ENCODE measurements at regions not wholly inside any gene's neighbourhood (a gene's known extent, or its start where the extent isn't known, plus 50 kb on each side); places are given as distances from the start of the nearest gene placed in this dataset.
"Not testable (repeated sequence)": the region's sequence is repeated elsewhere in the genome, so short reads cannot be mapped to it uniquely, and the experiment has no call there.

DNA sequence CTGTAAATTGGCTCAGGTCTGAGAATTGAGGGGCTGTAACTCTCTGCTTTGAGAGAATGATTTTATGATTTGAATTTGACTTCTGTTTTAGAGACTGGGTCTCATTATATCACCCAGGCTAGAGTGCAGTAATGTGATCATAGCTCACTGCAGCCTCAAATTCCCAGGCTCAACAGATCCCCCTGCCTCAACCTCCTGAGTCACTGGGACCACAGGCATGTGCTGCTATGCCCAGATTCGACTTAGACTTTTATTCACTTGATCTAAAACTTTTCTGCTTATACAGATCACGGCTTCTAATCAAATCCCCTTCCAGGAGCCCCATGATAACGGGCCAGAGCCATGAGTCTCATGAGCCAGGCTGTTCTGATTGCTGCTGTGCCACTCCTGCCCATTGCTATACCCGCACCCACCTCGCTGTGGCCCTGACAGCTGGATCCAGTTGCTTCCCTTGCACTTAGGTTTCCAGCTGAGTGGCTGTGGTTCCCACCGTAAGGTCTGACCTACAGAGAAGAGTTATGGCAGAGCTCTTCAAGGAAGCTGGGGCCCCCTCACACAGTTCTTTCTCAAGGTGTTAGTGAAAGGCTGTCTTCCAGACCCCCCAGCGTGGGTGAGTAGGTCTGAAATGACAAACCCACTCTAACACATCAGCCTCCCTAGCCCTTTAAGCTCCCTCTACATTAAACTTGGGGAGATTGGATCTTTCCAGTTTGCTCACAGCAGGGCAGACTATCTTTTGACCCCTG lies 251.2 kb upstream of the SGCG start:
- H3K4me3 Mint-ChIP-seq = no peak overlapping the region
- peaks cover 40% of the 10 kb centered on the region for H3K27me3 Mint-ChIP-seq
- DNase-seq = no peak
- no peaks in the 10 kb centered on the region for H3K9me3 Mint-ChIP-seq
- no peaks in the 10 kb centered on the region for H3K36me3 Mint-ChIP-seq (ENCODE audit: low read depth)
- H3K4me1 Mint-ChIP-seq (ENCODE audit: low read depth) = peaks cover 7% of the 10 kb centered on the region
- H3K27ac Mint-ChIP-seq = no peak overlapping the region

DNA sequence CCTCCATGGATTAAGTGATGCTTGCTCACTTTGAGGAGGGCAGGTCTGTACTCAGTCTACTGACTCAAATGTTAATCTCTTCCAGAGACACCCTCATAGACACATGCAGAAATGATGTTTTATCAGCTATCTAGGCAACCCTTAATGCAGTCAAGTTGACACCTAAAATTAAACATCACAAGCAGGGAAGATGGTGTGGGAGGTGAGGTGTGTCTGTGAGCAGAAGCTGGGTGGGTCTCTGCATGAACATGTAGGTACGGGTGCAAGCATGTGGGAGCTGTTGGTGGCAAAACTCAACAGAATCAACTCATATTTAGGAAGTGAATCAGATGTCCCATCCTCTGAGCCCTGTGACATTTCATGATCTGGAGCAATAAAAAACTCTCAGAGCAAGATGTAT lies 249.2 kb upstream of the SGCG start:
- Mint-ChIP-seq H3K36me3 (ENCODE audit: low read depth) (no peaks in the 10 kb centered on the region), H3K4me3 (no peak overlapping the region), H3K4me1 (ENCODE audit: low read depth) (peaks cover 2% of the 10 kb centered on the region), H3K27me3 (peaks cover 22% of the 10 kb centered on the region), H3K27ac (no peak overlapping the region), H3K9me3 (no peaks in the 10 kb centered on the region)
- no peak for DNase-seq

DNA sequence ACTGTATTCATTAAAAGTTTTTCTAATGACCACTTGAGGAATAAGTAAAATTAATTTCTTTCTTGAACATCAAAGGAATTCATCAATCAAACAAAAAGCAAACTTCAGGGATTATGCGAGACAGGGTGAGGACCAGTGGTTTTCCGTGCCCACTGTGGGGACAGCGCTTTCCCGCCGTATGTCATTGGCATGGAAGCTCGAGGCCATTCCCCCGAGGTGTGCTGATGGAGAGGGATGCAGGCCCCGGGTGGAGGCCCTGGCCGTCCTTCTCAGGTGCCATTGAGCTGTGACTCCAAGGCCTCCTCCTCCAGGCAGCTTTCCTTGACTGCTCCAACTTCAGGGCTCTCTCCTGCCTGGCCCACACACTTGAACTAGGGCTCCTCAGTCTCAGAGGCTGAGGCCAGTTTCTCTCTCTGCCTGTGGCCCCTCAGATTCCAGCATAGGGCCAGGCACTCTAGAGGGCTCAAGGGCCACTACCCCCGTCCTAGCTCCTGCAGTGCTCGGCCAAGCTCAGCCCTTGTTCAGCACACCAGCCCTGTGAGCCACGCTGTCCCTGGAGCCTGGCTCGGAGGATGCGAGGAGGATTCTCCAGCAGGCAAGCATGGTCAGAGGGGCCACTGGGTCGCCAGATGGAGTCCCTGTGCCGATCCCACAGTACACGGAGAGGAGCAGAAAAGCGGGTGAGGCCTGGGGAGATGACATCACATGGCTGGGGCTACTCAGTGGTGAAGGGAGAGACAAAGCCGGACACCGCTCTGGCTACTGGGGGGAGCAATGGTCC lies 248.0 kb upstream of the SGCG start:
- H3K4me3 Mint-ChIP-seq; DNase-seq; H3K9me3 Mint-ChIP-seq; H3K27ac Mint-ChIP-seq; H3K36me3 Mint-ChIP-seq (ENCODE audit: low read depth); H3K4me1 Mint-ChIP-seq (ENCODE audit: low read depth): not testable (repeated sequence)
- peaks cover 14% of the 10 kb centered on the region for H3K27me3 Mint-ChIP-seq

DNA sequence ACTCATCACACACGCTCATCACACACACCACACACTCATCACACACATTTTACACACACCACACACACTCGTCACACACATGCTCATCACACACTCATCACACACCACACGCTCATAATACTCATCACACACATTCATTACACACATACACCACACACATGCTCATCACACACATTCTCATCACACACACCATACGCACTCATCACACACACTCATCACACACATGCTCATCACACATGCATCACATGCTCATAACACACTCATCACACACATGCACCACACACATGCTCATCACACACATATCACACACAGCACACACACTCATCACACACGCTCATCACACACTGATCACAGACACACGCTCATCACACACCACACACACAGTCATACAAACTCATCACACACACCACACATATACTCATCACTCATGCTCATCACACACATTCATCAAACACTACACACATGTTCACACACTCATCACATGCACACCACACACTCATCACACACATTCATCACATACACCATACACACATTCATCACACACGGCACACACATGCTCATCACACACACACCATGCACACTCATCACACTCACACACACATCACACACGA lies 247.1 kb upstream of the SGCG start:
- Mint-ChIP-seq H3K9me3 (no peaks in the 10 kb centered on the region), H3K27ac (no peak overlapping the region), H3K4me3 (no peak overlapping the region), H3K27me3 (peaks cover 7% of the 10 kb centered on the region), H3K36me3 (ENCODE audit: low read depth) (no peaks in the 10 kb centered on the region), H3K4me1 (ENCODE audit: low read depth) (no peaks in the 10 kb centered on the region)
- no peak for DNase-seq

DNA sequence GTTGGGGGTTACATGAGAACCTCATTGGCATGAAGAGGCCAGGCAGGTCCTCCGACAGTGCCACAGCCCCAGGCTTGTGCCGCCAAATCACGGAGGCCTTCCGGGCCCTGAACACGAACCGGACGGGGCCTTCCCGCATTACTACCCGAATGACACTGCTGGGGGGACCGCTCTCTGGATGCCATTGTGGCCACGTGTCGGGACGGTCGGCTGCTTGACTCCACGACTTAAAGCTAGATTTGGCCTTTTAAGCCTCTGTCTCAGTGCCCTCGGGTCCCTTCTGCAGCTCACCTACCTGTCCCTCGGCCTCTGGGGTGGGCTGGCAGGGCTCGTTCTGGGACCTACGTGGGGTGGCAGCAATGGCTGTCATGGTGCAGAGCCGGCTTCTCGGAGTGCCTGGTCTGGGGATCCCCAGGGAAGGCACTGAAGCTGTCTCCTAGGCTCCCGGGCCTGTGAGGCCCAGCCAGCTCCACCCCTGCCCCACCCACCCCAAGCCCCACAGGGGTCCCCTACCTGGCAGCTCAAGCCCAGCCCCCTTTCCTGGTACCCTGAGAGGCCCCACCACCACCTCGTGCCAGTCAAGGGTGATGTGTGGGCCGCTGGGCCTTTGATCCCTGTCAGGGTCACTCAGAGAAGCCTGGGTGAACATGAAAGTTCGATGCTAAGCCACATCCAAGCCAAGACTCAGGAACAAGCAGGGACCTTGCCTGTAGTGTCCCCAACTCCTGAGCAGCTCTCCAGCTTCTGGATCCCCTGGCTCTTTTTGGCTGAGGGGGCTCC lies 245.8 kb upstream of the SGCG start:
- Mint-ChIP-seq H3K27me3 (peaks cover 3% of the 10 kb centered on the region), H3K9me3 (no peaks in the 10 kb centered on the region), H3K27ac (no peak overlapping the region), H3K4me3 (no peak overlapping the region), H3K36me3 (ENCODE audit: low read depth) (no peaks in the 10 kb centered on the region), H3K4me1 (ENCODE audit: low read depth) (no peaks in the 10 kb centered on the region)
- DNase-seq = no peak

DNA sequence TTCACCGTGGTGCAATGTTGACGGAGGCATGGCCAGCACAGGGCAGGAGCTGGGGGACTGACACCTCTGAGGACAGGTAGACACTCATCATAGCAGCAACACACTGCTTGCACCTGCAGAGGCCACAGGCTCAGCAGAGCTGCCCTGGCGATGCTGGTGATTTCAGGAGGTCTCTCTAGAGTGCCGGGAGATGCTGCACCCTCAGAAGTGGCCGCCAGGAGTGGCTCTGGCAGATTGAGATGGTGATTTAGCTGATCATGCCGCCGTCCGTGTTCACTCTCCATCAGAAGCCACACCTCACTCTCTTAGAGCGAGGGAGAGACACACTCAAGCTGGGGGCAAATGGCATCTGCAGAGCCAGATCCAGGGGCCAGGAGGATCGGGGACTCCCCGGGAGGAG lies 244.6 kb upstream of the SGCG start:
- Mint-ChIP-seq H3K9me3 (no peaks in the 10 kb centered on the region), H3K27me3 (peaks cover 3% of the 10 kb centered on the region), H3K36me3 (ENCODE audit: low read depth) (no peaks in the 10 kb centered on the region)

DNA sequence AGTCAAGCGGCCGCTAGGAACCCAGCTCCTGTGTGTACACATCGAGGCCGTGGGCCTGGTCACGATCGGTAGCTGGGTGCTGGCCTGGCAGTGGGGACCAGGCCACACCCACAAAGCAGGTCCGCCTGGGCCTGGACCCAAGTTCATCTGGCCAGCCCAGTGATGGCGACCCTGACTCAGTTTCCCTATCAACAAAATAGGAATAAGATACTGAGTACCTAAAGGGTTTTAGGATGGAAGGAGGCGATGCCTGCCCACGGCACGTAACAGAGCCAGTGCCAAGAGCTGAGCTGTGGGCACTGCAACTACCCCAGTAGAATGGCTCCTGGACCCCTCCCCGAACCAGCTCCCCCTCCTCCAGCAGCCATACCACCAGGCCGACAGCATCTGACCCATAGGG lies 243.5 kb upstream of the SGCG start:
- Mint-ChIP-seq H3K36me3 (ENCODE audit: low read depth) (no peaks in the 10 kb centered on the region), H3K4me3 (no peak overlapping the region)

More for the DNA sequence above, 244.6 kb upstream of the SGCG start:
- no peak overlapping the region for H3K27ac Mint-ChIP-seq
- no peak overlapping the region for H3K4me3 Mint-ChIP-seq
- H3K4me1 Mint-ChIP-seq (ENCODE audit: low read depth) = no peaks in the 10 kb centered on the region
- no peak for DNase-seq

DNA sequence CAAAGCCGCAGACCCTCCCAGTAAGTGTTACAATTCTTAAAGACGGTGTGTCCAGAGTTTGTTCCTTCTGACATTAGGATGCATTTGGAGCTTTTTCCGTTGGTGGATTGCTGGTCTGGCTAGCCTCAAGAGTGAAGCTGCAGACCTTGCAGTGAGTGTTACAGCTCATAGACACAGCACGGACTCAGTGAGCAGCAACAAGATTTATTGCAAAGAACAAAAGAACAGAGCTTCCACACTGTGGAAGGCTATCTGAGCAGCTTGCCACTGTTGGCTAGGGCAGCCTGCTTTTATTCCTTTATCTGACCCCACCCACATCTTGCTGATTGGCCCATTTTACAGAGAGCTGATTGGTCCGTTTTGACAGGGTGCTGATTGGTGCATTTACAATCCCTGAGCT lies 242.8 kb upstream of the SGCG start:
- Mint-ChIP-seq H3K27me3 (no peaks in the 10 kb centered on the region), H3K4me3 (no peak overlapping the region), H3K27ac (no peak overlapping the region), H3K36me3 (ENCODE audit: low read depth) (no peaks in the 10 kb centered on the region), H3K4me1 (ENCODE audit: low read depth) (no peaks in the 10 kb centered on the region), H3K9me3 (no peaks in the 10 kb centered on the region)
- no peak for DNase-seq

More for the DNA sequence above, 243.5 kb upstream of the SGCG start:
- no peaks in the 10 kb centered on the region for H3K9me3 Mint-ChIP-seq
- H3K27me3 Mint-ChIP-seq = no peaks in the 10 kb centered on the region
- no peak overlapping the region for H3K27ac Mint-ChIP-seq
- H3K4me1 Mint-ChIP-seq (ENCODE audit: low read depth) = no peaks in the 10 kb centered on the region
- DNase-seq = no peak

DNA sequence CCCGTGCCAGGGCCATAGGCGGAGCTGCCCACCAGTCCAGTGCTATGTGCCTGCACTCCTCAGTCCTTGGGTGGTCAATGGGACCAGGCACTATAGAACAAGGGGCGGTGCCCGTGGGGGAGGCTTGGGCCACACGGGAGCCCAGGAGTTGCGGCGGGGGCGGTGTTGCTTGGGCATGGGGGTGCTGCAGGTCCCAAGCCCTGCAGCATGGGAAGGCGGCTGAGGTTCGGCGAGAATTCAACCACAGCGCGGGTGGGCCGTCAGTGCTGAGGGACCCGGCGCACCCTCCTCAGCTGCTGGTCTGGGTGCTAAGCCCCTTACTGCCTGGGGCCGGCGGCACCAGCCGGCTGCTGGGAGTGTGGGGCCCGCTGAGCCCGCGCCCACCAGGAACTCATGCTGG lies 242.2 kb upstream of the SGCG start:
- DNase-seq = no peak
- H3K27me3 Mint-ChIP-seq = no peaks in the 10 kb centered on the region
- H3K9me3 Mint-ChIP-seq = no peaks in the 10 kb centered on the region
- no peaks in the 10 kb centered on the region for H3K4me1 Mint-ChIP-seq (ENCODE audit: low read depth)
- H3K4me3 Mint-ChIP-seq = no peak overlapping the region
- no peak overlapping the region for H3K27ac Mint-ChIP-seq
- no peaks in the 10 kb centered on the region for H3K36me3 Mint-ChIP-seq (ENCODE audit: low read depth)

DNA sequence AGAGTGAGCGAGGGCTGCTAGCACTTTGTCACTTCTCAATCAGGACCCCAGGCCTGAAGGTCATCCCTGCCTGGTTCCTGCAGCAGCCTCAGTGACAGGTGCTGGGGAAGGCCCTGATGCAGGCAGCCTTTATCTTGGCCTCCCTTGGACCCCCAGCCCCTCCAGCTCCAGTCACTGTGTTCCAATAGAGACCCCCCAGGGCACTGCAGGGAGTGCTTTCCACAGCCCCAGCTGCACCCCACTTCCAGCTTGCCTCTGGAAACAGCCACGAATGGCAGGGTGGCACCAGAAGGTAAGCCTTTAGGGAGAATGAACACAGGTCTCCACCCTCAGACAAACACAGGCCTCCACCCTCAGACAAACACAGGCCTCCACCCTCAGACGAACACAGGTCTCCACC lies 241.6 kb upstream of the SGCG start:
- Mint-ChIP-seq H3K27ac (no peak overlapping the region), H3K27me3 (no peaks in the 10 kb centered on the region), H3K4me3 (no peak overlapping the region), H3K36me3 (ENCODE audit: low read depth) (no peaks in the 10 kb centered on the region), H3K9me3 (no peaks in the 10 kb centered on the region), H3K4me1 (ENCODE audit: low read depth) (no peaks in the 10 kb centered on the region)
- no peak for DNase-seq

DNA sequence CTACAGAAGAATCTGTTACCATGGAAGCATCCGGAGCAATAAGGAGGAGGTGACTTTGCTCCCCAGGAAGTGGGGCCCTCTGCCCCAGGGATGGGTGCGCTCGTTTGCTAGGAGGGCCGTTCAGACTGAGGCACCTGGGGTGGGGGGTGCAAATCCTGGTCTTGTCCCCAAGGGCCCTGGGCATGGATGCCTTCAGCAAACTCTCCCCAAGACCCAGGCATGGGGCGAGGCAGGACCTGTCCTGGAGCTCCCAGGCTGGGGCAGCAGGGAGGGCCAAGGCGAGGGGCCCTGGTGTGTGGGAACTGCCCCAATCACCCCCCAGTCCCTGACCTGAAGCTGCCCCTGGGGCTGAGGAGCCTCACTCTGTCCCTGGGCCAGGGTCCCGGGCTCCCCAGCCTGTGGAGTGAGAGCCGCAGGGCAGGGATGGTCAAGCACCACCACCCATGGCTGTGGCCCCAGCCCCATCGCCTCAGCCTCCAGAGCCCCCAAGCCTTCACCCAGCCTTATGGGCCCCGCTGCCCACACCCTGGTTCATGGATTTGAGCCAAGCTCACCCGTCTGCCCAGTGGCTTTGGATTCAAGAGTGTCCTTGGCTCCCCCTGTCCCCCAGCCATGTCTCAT lies 240.6 kb upstream of the SGCG start:
- Mint-ChIP-seq H3K4me3 (no peak overlapping the region), H3K27ac (no peak overlapping the region), H3K36me3 (ENCODE audit: low read depth) (no peaks in the 10 kb centered on the region), H3K4me1 (ENCODE audit: low read depth) (no peaks in the 10 kb centered on the region), H3K9me3 (no peaks in the 10 kb centered on the region), H3K27me3 (no peaks in the 10 kb centered on the region)
- no peak for DNase-seq

DNA sequence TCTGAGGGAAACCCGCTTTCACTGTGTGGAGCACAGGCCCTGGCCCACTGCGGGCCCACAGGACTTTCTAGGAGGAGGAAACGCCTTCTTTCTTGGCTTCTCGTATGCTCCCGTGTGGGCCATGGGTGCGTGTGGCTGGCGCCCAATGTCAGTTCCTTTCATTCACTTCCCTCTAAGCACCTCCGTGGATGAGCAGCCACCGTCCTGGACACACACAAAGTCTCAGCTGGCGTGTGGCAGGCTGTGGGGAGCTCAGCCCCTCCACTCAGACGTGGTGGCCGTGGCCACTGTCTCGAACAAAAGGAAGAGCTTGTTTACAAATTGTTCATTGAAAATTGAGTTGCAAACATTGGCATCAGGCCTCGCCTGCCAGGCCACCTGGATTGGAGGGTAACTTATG lies 240.0 kb upstream of the SGCG start:
- no peaks in the 10 kb centered on the region for H3K27me3 Mint-ChIP-seq
- no peaks in the 10 kb centered on the region for H3K9me3 Mint-ChIP-seq
- DNase-seq = no peak
- no peaks in the 10 kb centered on the region for H3K36me3 Mint-ChIP-seq (ENCODE audit: low read depth)
- no peaks in the 10 kb centered on the region for H3K4me1 Mint-ChIP-seq (ENCODE audit: low read depth)
- no peak overlapping the region for H3K4me3 Mint-ChIP-seq
- no peak overlapping the region for H3K27ac Mint-ChIP-seq

DNA sequence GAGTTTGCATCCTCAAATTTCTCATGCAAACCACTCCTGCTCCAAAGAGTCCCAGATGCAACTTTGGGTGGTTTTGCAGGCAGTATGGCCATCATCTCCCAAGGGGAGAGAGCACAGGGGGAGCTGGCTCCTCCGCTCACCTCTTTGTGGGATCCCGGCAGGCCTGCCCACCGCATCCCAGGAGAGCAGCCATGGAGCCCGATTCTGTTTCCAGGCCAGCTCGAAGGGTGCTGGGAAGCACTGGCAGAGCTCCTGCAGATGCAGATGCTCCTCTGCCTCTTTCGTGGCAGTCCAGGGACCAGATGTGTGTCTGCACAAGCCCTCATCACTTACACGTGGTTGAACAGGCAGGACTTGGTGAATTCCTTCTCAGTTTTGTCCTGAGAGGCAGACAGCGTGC lies 239.3 kb upstream of the SGCG start:
- H3K4me3 Mint-ChIP-seq; H3K9me3 Mint-ChIP-seq; H3K4me1 Mint-ChIP-seq (ENCODE audit: low read depth); H3K27ac Mint-ChIP-seq; H3K36me3 Mint-ChIP-seq (ENCODE audit: low read depth); H3K27me3 Mint-ChIP-seq; DNase-seq: not testable (repeated sequence)

DNA sequence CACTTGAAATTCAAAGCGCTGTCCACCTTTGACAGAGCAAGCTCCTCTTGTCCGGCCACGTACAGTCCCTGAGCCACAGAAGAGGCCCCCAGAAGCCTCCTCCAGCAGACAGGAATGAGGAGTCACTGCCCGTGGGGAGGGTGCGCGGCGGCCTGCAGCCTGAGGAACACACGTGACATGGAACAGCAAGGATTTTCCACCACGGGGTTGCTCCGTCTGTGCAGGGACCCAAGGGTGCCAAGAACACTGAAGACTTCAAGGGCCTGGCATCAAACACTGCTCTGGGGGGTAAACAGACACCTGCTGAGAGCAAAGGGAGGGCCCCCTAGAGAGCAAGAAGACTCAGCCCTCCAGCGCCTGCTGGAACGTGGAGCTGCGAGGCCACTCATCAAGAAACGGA lies 237.9 kb upstream of the SGCG start:
- H3K4me3 Mint-ChIP-seq; DNase-seq; H3K27me3 Mint-ChIP-seq; H3K36me3 Mint-ChIP-seq (ENCODE audit: low read depth); H3K4me1 Mint-ChIP-seq (ENCODE audit: low read depth); H3K27ac Mint-ChIP-seq; H3K9me3 Mint-ChIP-seq: not testable (repeated sequence)
